Stimulated activated effector memory CD8-positive, alpha-beta T cell treated with anti-CD3 and anti-CD28 coated beads, Interleukin-12 subunit alpha, Interleukin-12 subunit beta, amount 100 ng/mL, for 72 hours (primary cell): ENCODE measurements at regions not wholly inside any gene's neighbourhood (a gene's known extent, or its start where the extent isn't known, plus 50 kb on each side); places are given as distances from the start of the nearest gene placed in this dataset.

ENCODE experiments used
- ATAC-seq: fragments of 150-1000 bp; cut with Tn5 transposase; 2 replicates; pipeline ENCODE4 v1.10.0; 2021
- DNase-seq, 2 donors: peaks; one replicate each; pipeline ENCODE4 v3.0.0; 2021 to 2022; ENCODE audit warnings: low spot score in 2 of 2
- H3K27ac Mint-ChIP-seq: one replicate; pipeline ENCODE4 v1.8.0; 2022; ENCODE audit warnings: mild to moderate bottlenecking, mixed read lengths
- H3K36me3 Mint-ChIP-seq: one replicate; pipeline ENCODE4 v1.8.0; 2022; ENCODE audit warnings: mild to moderate bottlenecking, mixed read lengths
- H3K4me1 Mint-ChIP-seq: one replicate; pipeline ENCODE4 v1.8.0; 2022; ENCODE audit warnings: mixed read lengths
- H3K4me3 Mint-ChIP-seq: one replicate; pipeline ENCODE4 v1.8.0; 2022; ENCODE audit warnings: mild to moderate bottlenecking, mixed read lengths
- H3K9me3 Mint-ChIP-seq: one replicate; pipeline ENCODE4 v1.8.0; 2022; ENCODE audit warnings: mixed read lengths

DNA sequence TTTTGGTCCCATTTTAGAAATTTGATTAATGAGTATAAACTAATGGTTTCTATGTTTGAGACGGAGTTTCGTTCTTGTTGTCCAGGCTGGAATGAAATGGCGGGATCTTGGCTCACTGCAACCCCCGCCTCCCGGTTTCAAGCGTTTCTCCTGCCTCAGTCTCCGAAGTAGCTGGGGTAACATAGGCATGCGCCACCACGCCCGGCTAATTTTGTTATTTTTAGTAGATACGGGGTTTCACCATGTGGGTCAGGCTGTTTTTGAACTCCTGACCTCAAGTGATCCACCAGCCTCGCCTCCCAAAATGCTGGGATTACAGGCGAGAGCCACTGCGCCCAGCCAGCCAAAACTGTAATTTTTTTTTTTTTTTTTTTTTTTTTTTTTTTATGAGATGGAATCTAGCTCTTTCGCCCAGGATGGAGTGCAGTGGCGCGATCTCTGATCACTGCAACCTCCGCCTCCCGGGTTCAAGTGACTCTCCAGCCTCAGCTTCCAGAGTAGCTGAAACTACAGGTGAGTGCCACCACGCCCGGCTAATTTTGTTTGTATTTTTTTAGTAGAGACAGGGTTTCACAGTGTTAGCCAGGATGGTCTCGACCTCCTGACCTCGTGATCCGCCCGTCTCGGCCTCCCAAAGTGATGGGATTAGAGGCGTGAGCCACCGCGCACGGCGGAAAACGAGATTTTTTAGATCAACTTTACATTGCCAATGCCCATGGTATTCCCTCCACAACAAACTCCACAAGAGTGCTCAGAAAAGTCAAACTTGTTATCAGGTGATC lies 127.8 kb downstream of the HFE start:
- Mint-ChIP-seq H3K4me3 (no peak overlapping the region), H3K27ac (no peak overlapping the region), H3K4me1 (no peaks in the 10 kb centered on the region), H3K9me3 (no peaks in the 10 kb centered on the region), H3K36me3 (no peaks in the 10 kb centered on the region)
- no peak for DNase-seq
- ATAC-seq = no peak

DNA sequence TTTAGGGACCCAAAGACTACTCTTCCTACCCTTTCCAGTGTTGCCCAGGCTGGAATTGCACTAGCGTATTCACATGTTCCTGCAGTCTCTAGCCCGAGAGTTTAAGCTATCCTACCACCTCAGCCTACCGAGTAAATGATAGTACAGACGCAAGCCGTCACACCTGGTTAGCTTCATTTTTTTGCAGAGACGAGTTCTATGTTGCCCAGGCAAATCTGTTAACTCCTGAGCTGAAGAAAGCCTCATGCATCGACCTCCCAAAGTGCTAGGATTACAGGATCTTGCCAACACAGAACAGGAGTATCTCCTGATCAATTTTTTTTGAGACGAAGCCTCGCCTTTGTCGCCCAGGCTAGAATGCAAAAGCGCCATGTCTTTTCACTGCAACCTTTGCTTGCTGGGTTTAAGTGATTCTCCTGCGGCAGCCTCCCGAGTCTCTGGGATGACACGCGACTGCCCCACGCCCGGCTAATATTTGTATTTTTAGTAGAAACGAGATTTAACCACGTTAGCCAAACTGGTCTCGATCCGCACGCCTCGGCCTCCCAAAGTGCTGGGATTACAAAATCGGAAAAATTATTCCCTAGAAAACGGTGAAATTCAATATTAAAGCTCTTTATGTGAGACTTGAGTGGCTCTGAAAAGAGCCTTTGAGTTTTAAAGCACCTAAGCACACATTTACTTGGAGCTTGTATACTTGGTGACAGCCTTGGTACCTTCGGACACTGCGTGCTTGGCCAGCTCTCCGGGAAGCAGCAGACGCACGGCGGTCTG lies 128.5 kb downstream of the HFE start:
- H3K27ac Mint-ChIP-seq = no peak overlapping the region
- DNase-seq (peak in 1 of 2 donors; percentile 77), ATAC-seq (peak; percentile 39)
- no peaks in the 10 kb centered on the region for H3K4me1 Mint-ChIP-seq
- H3K9me3 Mint-ChIP-seq = no peaks in the 10 kb centered on the region
- no peak overlapping the region for H3K4me3 Mint-ChIP-seq
- H3K36me3 Mint-ChIP-seq = no peaks in the 10 kb centered on the region

- ATAC-seq = peak; percentile 89
- H3K27ac Mint-ChIP-seq = no peak overlapping the region
- H3K9me3 Mint-ChIP-seq = no peaks in the 10 kb centered on the region
- H3K4me1 Mint-ChIP-seq = no peaks in the 10 kb centered on the region
- no peak overlapping the region for H3K4me3 Mint-ChIP-seq
- peak; percentile 69 to 93 for DNase-seq
- H3K36me3 Mint-ChIP-seq = no peaks in the 10 kb centered on the region
These were observed 129.2 kb downstream of the HFE start for GRCh38 chr6:26216359-26216885.

DNA sequence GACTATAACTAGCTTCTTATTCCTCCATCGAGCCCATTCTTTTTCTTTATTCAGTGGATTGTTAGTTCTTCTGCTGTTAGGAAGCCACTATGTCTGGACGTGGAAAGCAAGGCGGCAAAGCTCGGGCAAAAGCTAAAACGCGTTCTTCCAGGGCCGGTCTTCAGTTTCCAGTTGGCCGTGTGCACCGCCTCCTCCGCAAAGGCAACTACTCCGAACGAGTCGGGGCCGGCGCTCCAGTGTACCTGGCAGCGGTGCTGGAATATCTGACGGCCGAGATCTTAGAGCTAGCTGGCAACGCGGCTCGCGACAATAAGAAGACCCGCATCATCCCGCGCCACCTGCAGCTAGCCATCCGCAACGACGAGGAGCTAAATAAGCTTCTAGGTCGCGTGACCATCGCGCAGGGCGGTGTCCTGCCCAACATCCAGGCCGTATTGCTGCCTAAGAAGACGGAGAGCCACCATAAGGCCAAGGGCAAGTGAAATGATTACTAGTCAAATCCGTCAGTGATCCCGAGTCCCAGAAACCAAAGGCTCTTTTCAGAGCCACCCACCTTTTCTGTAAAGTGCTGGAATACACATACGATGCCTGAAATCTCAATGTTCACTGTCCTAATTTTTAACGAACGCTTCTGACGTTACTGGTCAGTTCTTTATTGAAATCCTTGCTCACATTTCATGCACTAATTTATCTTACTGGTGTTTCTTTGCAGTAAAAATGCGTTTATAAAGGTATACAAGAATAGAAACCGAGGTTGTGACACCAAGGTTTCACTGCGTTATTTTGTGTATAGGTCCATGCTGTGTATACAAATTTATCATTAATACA lies 129.9 kb downstream of the HFE start:
- Mint-ChIP-seq H3K36me3 (no peaks in the 10 kb centered on the region), H3K4me1 (no peaks in the 10 kb centered on the region), H3K9me3 (no peaks in the 10 kb centered on the region), H3K4me3 (no peak overlapping the region), H3K27ac (no peak overlapping the region)
- ATAC-seq = peak; percentile 73
- DNase-seq = peak; percentile 56 to 92

DNA sequence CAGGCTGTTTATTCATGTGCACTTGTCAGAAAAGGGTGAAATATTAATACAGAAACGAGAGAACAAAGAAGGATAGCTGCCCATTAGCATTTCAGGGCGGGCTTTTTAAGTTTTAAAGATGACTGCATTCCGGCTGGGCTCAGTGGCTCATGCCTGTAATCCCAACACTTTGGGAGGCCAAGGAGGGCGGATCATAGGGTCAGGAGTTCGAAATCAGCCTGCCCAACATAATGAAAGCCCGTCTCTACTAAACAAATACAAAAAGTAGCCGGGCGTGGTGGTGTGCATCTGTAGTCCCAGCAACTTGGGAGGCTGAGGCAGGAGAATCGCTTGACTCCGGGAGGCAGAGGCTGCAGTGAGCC lies 130.5 kb downstream of the HFE start:
- Mint-ChIP-seq H3K4me1 (peaks cover 1% of the 10 kb centered on the region), H3K9me3 (no peaks in the 10 kb centered on the region), H3K36me3 (no peaks in the 10 kb centered on the region), H3K4me3 (no peak overlapping the region), H3K27ac (no peak overlapping the region)
- ATAC-seq = no peak
- no peak for DNase-seq

GRCh38 chr6:26218824-26219223 lies 131.6 kb downstream of the HFE start:
- H3K27ac Mint-ChIP-seq = no peak overlapping the region
- no peaks in the 10 kb centered on the region for H3K9me3 Mint-ChIP-seq

DNA sequence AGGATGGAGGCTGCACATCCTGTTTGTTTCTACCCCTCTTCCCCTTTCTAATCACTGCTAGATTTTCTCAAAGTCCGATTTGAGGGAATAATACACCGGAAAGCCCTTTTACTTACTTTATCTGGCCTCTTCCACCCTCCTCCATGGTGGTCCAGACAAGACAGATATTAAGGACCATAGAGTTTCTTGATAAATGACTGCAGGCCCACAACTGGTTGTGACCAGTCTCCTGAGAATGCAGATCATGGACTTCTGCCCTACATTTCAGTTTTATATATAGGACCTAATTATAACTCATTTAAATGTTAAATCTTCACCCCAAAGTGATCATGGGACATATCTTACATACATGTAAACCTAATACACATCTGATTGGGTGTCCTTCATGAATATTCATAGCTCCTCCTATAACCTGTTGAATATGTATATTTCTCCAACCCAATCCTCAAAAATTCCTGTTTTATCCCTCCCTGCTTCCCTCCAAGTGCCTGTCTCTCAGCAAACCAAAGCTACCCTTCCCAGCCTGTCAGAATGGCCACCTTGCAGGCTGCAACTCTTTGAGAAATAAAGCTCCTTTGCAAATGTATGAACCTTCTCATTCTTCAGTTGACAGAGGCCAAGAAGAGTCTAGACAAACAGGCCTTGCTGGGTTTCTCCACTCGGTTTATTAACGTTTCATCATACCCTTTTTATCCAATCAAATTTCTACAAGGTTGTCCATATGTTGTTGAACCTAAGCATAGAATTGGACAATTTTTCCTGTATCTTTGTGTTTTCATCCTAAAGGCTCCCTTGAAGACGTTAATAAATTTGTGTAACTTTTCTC lies 133.1 kb downstream of the HFE start:
- Mint-ChIP-seq H3K9me3 (no peaks in the 10 kb centered on the region), H3K4me1 (peaks cover 6% of the 10 kb centered on the region), H3K4me3 (no peak overlapping the region), H3K36me3 (no peaks in the 10 kb centered on the region), H3K27ac (peak overlapping the region; percentile 27)
- ATAC-seq = no peak
- no peak for DNase-seq

More at GRCh38 chr6:26218824-26219223, 131.6 kb downstream of the HFE start:
- ATAC-seq = no peak
- H3K36me3 Mint-ChIP-seq = no peaks in the 10 kb centered on the region
- H3K4me1 Mint-ChIP-seq = peaks cover 6% of the 10 kb centered on the region
- no peak overlapping the region for H3K4me3 Mint-ChIP-seq
- no peak for DNase-seq

DNA sequence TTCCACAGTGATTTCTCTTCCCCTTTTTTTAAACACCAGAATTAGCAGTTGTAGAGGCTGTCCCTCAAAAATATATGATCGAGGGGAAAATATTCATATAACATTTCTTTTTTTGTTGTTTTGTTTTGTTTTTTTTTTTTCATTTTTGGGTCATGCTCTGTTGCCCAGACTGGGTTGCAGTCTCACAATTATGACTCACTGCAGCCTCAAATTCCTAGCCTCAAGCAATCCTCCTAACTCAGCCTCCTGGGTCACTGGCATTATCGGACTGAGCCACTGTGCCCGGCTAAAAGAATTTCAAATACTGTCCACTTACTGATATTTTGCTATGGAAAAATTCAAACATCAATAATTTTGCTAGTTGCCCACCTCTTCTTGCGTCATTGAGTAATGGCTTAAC lies 134.0 kb downstream of the HFE start:
- H3K27ac Mint-ChIP-seq = no peak overlapping the region
- H3K9me3 Mint-ChIP-seq = no peaks in the 10 kb centered on the region
- peaks cover 6% of the 10 kb centered on the region for H3K4me1 Mint-ChIP-seq
- ATAC-seq (no peak), DNase-seq (no peak)
- no peaks in the 10 kb centered on the region for H3K36me3 Mint-ChIP-seq
- no peak overlapping the region for H3K4me3 Mint-ChIP-seq

DNA sequence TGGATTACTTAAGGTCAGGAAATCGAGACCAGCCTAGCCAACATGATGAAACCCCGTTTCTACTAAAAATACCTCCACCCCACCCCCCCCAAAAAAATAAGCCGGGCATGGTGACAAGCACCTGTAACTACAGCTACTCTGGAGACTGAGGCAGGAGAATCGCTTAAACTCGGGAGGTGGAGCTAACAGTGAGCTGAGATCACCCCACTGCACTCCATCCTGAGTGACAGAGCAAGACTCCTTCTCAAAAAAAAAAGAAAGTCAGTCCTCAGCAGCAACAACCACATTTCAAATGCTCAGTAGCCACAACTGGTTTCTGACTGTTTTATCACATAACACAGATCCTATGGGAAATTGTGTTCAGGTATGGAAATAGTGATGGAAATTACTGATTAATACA lies 135.3 kb downstream of the HFE start:
- no peaks in the 10 kb centered on the region for H3K36me3 Mint-ChIP-seq

GRCh38 chr6:26223228-26223627 lies 136.0 kb downstream of the HFE start:
- Mint-ChIP-seq H3K4me3 (no peak overlapping the region), H3K36me3 (no peaks in the 10 kb centered on the region), H3K4me1 (peaks cover 6% of the 10 kb centered on the region), H3K9me3 (no peaks in the 10 kb centered on the region), H3K27ac (no peak overlapping the region)
- no peak for DNase-seq
- ATAC-seq = no peak

More for the DNA sequence above, 135.3 kb downstream of the HFE start:
- H3K4me1 Mint-ChIP-seq = peaks cover 6% of the 10 kb centered on the region
- H3K4me3 Mint-ChIP-seq = no peak overlapping the region
- H3K9me3 Mint-ChIP-seq = no peaks in the 10 kb centered on the region
- no peak for DNase-seq
- no peak overlapping the region for H3K27ac Mint-ChIP-seq
- no peak for ATAC-seq

- DNase-seq (peak in 1 of 2 donors; percentile 72), ATAC-seq (peak; percentile 86)
- H3K36me3 Mint-ChIP-seq = no peaks in the 10 kb centered on the region
- peaks cover 6% of the 10 kb centered on the region for H3K4me1 Mint-ChIP-seq
- H3K9me3 Mint-ChIP-seq = no peaks in the 10 kb centered on the region
- no peak overlapping the region for H3K27ac Mint-ChIP-seq
- no peak overlapping the region for H3K4me3 Mint-ChIP-seq
These were observed 136.7 kb downstream of the HFE start for GRCh38 chr6:26223650-26224546.

- ATAC-seq (no peak), DNase-seq (no peak)
- Mint-ChIP-seq H3K36me3 (no peaks in the 10 kb centered on the region), H3K27ac (no peak overlapping the region), H3K9me3 (no peaks in the 10 kb centered on the region), H3K4me1 (peaks cover 6% of the 10 kb centered on the region), H3K4me3 (no peak overlapping the region)
These were observed 137.3 kb downstream of the HFE start for GRCh38 chr6:26224547-26224912.

GRCh38 chr6:26224940-26225847 lies 138.0 kb downstream of the HFE start:
- no peaks in the 10 kb centered on the region for H3K36me3 Mint-ChIP-seq
- no peaks in the 10 kb centered on the region for H3K9me3 Mint-ChIP-seq
- no peak overlapping the region for H3K27ac Mint-ChIP-seq
- DNase-seq (no peak), ATAC-seq (peak; percentile 56)
- peaks cover 6% of the 10 kb centered on the region for H3K4me1 Mint-ChIP-seq
- H3K4me3 Mint-ChIP-seq = no peak overlapping the region
